Ramos (cell line): ENCODE measurements at regions not wholly inside any gene's neighbourhood (a gene's known extent, or its start where the extent isn't known, plus 50 kb on each side); places are given as distances from the start of the nearest gene placed in this dataset.

ENCODE experiments used
- in situ Hi-C: fragments of 300-500 bp; cut with MboI; formaldehyde crosslinking; loops from one replicate; pipeline ENCODE4 v1.14.3; 2022; ENCODE audit warnings: low sequenced_read_pairs; ENCODE audit not compliant: unreplicated experiment

- in situ Hi-C loops, result loop anchor here (25.0 kb wide), 1 partner anchor 340 kb away; no protein-coding TSS in a partner anchor
These were observed 128.1 kb upstream of the CCL2 start for GRCh38 chr17:34126965-34127364.

- in situ Hi-C loops, result loop anchor here (25.0 kb wide), 1 partner anchor 343 kb away; no protein-coding TSS in a partner anchor
These were observed 124.5 kb upstream of the CCL2 start for GRCh38 chr17:34130544-34130943.

GRCh38 chr17:34131386-34131785 is 123.7 kb upstream of the CCL2 start:
- in situ Hi-C loops, result loop anchor here (25.0 kb wide), 1 partner anchor 344 kb away; no protein-coding TSS in a partner anchor

DNA sequence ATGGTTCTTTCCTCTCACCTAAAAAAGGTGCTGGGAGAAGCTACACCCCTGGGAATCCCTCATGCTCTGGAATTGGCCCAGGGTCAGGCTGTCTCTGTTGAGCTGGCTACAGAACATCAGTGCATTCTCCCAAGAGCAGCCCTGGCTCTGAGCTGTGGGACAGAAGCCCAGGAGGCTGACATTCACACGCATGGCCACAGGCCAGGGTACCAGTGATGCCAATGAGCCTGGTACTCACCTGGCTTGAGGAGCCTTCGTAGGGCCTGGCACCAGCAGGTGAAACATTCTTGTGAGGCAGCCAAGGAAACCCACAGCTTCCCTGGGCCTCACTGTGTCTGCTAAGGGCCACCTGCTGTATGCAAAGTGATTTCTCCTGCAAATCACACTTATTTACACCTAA is 121.7 kb upstream of the CCL2 start:
- in situ Hi-C loops, result loop anchor here (25.0 kb wide), 1 partner anchor 346 kb away; no protein-coding TSS in a partner anchor

DNA sequence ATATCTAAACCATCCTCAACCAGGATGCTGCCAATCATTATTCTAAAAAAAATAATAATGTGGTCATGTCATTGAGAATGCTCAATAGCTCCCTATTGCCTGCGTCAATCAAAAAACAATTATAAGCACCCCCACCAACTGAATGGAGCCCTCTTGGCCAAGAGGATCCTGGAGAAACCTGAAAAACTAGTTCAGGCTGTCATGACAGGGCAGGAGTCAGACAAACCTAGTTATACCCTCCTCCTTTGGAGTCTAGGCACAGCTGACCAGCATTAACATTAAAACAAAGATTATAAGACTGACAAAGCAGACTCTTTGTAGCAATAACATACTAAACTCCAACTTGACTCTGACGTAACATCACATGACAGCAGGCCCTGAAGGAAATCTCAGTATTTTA is 119.2 kb upstream of the CCL2 start:
- in situ Hi-C loops, result loop anchor here (25.0 kb wide), 1 partner anchor 349 kb away; no protein-coding TSS in a partner anchor

GRCh38 chr17:34140006-34140405 is 115.1 kb upstream of the CCL2 start:
- in situ Hi-C loops, result loop anchor here (25.0 kb wide), 1 partner anchor 353 kb away; no protein-coding TSS in a partner anchor

- in situ Hi-C loops, result loop anchor here (25.0 kb wide), 1 partner anchor 354 kb away; no protein-coding TSS in a partner anchor
These were observed 113.5 kb upstream of the CCL2 start for GRCh38 chr17:34141590-34141989.

DNA sequence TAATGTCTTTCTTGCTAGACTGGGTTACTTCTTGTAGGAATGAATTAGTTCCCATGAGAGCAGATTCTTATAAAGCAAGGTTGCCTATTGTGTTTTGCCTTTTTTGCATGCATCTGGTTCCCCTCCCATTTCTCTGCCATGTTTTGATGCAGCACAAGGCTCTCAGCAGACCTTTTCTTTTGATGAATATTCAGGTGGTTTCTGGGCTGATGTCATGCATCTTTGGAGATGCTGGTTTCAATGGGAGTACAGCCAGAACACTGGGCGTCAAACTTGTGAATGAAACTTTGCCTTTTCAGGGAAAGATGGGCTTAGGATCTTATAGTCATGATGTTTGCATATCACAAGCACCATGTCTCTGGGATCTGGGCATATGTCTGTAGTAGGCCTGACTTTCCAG is 111.7 kb upstream of the CCL2 start:
- in situ Hi-C loops, result loop anchor here (25.0 kb wide), 1 partner anchor 356 kb away; no protein-coding TSS in a partner anchor

- in situ Hi-C loops, result loop anchor here (25.0 kb wide), 1 partner anchor 359 kb away; no protein-coding TSS in a partner anchor
These were observed 108.5 kb upstream of the CCL2 start for GRCh38 chr17:34146440-34147043.

GRCh38 chr17:34151102-34151501 is 104.0 kb upstream of the CCL2 start:
- in situ Hi-C loops, result no loop called here

DNA sequence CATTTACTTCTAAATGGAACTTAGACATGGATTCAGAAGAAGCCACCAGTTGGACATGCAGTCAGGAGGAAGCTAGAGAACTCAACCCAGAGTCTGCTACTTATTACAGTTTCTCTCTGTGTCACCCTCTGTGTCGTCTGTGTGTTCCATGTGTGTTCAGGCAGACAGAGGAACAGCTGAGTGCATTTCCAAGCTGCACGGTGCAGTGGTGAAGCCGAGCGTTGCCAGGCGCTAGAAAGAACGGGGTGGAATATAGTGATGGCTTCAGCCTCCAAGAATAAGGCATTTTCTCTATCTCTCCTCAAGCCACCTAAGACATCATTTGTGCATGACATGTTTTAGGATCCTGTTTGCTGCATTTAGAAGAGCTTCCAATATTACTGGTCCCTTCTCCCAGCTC is 101.1 kb upstream of the CCL2 start:
- in situ Hi-C loops, result no loop called here

DNA sequence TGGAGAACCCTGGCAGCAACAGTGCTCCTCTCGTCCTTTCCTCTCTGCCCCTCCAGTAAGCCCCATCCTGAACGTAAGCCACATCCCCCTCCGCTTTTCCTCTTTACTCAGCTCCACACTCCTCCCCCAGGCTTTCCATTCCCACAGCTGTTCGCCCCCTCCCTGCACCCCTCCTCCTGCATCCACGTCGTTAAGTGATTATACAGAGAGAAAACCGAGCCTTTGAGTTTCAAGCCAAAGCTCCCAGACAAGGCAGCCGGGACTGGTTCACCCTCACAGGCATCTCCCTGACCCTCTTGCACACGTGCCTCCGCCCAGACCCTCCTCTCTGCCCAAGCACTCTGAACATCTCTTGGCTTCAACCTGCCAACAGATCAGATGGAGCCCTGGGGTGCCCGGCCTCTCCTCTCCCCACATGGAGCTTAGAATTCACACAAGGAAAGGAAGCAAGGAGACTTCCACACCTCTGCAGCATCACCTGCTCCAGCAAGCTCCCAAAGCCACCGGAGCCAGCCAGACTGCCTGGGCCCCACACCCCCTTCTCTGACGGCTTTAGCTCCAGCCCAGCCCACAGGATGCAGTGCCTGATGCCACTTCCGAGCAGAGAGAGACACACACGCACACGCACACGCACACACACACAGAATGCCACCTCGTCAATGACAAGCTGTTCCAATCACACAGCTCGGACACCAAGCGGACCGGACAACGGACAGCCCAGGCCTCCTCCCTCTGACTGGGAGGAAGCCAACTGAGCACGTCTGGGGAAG is 99.9 kb upstream of the CCL2 start:
- in situ Hi-C loops, result no loop called here

DNA sequence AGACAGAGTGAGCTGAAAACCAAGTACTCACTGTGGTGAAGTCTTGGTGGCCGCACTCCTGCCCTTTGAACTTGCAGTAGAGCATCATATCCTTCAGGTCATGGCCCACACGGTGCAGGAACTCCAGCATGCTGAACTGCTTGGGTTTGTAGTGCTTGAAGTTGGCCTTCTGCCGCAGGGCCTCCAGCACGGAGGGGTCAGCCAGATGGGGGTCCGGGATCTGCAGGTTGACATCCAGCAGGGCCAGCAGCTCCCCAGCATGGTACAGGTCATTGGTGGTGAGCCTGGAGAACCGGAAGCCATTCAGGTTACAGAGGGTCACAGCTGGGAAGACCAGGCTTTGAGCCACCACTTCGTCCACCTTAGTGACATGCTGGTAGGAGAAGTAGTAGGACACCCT is 99.1 kb upstream of the CCL2 start:
- in situ Hi-C loops, result no loop called here

DNA sequence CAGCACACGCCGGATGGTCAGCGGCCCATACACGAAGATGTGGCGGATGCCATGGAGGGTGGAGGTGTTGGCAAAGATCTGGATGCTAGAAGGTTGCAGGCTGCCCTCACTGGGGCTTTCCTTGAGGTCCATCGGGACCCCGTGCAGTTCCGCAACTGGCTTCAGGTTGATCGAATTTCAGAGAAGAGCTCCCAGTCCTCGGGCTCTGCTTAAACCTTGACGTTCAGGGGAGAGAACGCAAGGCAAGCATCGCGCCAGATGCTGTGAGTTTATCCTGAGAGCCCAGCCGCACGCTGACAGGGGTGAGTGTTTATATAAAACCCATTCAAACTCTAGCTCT is 98.7 kb upstream of the CCL2 start:
- in situ Hi-C loops, result no loop called here

DNA sequence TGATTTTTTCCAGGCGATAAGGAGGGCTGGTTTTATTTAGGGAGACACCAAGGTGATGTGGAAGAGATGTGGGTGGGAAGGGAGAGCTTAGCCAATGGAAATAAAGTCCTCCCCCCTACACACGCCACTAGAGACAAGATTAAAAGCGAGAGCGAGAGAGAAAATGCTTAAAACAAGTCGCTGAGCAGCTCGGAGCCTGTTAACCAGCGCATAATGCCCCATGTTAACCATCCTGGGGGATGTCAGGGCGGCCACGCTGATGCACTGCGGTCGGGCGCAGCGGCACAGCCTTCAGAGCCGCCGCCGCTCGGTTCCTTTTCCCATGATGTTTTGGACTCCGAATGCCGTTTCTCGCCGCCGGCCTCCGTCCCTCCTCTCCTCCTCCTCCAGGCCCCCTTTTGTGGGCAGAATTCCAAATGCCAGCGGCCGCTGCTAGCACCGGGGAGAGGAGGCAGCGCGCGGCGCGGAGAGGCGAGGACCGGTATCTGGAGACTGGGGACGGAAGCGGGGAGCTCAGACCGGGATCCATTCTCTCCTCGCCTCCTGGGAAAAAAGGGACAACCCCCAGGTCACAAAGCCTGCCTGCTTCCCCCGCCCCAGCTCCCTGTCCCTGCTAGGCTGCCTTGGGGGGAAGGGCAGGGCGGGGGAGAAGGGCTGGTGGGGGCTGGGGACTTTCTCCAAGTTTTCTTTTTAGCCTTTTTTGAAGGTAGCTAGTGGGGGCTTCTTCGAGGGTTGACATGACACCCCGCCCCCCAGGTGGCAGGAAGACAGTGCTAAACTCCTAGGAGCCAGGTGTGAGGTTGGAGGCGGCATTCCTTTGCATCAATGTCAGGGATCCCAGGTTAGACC is 98.1 kb upstream of the CCL2 start:
- in situ Hi-C loops, result no loop called here

DNA sequence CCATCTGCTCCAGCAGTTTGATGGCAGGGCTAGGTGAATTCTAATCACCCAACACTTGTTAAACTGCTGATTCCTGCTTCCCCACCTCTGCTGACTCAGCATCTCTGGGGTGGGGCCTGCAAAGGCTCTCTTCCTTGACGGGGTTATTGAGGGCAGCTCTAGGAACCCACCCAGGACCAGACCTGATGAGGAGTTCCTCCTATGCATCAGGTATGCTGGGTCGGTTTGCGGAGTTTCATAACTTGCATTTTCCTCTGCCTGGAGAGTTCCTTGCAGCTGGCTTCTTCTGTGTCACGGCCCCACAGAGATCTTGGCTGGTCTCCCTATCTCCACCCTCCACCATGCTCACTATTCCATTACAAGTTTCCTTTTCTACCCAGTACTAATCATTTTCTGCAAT is 93.4 kb upstream of the CCL2 start:
- in situ Hi-C loops, result no loop called here

DNA sequence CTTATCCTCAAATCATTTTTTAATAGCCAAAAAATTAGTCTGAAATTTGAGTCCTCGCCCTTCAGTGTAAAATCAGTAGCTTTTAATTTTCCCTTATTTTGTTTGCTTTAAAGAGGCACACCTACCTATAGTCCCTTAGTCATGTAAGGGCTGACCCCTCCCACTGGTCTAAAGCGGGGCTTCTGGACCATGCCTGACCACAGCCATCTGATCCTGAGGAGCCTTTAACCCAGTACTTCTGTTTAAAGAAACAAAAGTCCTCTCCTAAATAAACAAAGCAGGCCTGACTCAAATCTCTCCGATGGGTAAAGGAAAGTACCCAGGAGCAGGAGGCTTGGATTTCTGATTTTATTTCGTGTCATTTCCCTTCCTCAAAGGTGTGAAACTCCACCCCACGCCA is 92.0 kb upstream of the CCL2 start:
- in situ Hi-C loops, result no loop called here

GRCh38 chr17:34163646-34164045 is 91.4 kb upstream of the CCL2 start:
- in situ Hi-C loops, result no loop called here

- in situ Hi-C loops, result no loop called here
These were observed 90.2 kb upstream of the CCL2 start for GRCh38 chr17:34164837-34165236.

DNA sequence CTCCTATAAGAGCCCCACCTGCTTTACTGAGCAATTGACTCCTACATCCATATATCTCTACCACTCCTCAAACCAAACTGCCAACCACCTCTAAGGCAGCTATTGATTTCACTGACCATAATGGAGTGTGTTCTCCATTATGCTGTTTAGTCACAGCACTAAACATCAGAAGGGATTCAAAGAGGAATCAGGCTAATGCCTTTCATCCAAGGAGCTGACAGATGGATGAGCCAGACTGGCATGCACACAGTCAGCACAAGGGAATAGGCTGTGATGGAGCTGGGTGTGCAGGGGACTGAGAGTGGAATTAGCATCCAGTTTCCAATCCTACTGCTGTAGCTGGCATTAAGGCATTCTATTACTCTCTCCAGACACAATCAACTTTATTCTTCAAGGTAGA is 88.7 kb upstream of the CCL2 start:
- in situ Hi-C loops, result no loop called here

- in situ Hi-C loops, result no loop called here
These were observed 87.7 kb upstream of the CCL2 start for GRCh38 chr17:34167354-34167753.
